Inflammatory macrophage treated with lipopolysaccharide for 4 hours (primary cell): ENCODE measurements at regions not wholly inside any gene's neighbourhood (a gene's known extent, or its start where the extent isn't known, plus 50 kb on each side); places are given as distances from the start of the nearest gene placed in this dataset.

Experiments used
- DNase-seq: peaks from one replicate; pipeline ENCODE4 v3.0.0-alpha.2; 2020

DNA sequence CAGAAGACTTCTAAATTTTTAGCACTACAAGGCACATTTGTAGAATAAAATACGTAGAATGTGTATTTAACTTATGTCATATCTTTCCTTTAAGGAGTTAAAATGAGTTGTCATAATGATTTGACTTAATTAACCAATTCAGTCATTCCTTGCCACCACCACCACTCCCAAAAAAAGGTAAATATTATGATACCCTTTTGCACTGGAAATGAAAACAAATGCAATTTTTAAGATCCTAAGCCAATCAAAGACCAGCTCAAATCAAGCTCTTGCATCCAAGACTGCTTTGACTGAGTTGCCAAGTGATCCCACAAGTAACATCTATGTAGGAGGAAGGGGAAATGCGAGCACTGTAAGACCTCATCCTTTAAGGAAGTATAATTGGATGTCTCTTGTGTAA lies 426.6 kb upstream of the ATP11B start:
- no peak for DNase-seq

DNA sequence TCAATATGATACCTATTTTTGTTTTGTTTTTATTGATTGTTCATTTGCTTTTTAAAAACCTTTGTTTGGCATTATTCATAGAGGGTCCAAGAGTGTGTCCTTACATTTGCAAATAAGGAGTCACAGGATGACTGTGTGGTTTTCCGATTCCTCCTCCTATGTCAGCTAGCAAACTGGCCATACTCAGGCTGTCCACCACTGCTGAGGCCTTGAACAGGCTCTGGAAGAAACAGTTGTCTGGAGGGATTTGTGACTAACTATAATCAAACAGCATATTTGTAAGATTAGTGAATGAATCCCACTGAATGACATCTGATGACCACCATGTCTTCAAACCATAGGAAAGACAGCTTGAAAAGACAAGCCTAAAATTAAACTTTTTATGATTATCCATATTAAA lies 423.4 kb upstream of the ATP11B start:
- DNase-seq: no peak

DNA sequence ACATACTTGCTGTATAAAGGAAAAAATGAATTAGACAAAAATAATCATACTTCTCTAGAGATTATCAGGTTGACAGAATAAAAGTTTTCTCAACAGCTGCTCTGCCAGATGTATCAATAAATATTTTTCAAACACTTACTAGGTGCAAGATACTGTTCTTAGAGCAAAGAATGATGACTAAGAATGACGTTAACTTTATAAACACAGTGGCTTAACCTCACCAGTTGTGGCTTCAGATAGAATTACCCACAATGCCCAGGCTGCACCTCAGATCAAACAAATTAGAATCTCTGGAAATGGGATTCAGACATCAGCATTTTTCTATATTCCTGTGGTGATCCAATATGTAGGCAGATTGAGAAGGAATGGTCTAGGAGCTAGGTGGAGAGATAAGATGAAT lies 422.4 kb upstream of the ATP11B start:
- no peak for DNase-seq

DNA sequence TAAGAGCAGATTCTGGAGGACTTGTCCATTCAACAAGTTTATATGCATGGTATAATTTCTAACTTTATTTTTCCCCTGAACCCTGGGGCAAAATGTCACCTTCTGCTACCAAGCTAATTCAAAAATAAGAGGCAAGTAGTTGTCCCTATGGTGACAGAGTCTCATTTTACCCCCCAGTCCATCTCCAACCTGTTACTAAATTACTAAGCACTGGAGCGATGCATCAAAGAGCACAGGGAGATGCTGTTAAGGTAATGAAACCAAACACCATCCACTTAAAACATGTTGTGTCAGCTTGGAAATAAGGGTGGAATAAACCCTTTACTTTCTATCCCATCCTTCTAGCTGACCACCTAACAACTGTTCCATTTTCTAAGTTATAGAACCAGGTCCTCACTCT lies 417.4 kb upstream of the ATP11B start:
- DNase-seq: no peak

DNA sequence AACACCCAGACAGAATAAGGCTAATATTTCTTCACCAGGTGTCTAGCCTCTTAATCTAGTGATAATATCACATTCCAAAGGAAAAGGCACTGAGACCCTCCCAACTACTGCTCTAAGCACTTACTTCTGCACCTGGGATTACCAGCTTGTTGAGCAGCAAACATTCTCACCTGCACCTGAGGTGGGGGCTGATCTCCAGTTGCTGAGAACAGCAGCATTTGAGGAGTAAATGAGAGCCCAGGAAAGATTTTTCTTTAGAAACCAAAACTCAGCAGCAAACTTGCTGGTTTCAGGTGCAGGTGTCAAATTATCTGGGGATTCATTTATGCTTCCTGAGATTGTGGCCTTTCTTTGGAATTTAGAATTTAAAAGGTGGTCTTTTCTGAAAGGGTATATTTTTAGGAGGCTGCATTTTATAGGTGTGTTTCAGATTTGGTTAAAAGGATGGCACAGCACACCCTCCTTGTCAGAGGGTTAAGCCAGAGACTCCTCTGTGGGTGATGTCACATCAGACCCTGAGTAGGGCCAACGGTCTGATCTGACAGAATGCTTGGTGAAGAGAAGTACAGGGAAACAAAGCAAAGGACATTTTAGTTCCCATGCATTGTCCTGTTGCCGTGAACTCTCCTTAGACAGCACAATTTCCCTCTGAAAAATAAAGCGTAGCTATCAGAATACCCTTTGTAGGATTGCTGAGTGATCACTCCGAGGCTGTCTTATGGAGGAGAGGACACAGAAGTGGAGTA lies 411.0 kb upstream of the ATP11B start:
- DNase-seq: no peak

DNA sequence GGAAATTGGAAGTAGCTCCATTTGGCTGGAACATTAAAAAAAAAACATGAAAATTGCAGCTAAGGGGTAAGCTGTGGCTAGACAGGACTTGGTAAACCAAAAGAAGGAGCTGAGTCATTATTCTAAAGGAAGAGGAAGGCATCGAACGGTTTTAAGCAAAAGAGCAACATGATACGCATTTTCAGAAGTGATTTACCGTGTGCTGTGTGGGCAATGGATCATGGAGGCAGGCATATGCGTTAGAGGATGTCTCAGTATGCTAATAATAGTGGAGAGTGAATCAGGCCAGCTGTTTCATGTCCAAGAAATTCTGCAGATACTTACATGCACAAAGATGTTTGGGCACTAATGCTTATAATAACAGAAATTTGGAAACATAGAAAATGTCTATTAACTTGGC lies 409.1 kb upstream of the ATP11B start:
- no peak for DNase-seq

DNA sequence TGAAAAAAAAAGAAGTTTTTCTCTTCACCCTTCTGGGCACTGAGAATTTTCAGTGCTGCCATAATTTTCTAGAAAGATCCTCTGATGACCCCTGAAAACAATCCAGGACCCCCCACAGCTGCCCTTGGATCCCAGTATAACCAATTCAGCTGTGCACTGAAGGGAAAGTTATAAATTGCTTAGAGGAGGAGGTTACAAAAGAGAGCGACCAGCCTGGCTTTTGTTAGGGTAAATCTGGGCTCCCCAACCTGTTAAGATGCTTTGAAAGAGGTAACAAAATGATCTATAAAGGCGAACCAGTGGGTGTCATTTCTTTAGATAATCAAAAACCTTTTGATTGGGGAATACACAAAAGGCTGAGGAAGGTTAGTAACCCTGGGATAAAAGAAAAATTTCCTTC lies 407.9 kb upstream of the ATP11B start:
- DNase-seq: no peak

DNA sequence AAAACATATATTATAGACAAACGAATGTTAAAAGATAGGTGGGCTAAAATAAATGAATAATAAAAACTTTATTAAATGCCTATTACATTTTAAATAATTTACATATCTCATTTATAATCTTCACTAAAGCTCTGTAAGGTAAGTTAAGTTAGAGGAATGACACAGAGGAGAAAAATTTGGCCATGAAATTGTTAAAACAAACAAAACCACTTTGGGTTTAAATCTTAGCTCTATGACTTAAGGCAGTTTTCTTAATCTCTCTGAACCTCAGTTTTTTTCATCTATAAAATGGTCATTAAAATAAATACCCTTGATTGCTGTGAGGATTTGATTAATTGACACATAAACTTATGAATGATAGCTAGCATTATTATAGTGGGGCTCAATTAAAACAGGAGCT lies 404.8 kb upstream of the ATP11B start:
- DNase-seq: no peak

DNA sequence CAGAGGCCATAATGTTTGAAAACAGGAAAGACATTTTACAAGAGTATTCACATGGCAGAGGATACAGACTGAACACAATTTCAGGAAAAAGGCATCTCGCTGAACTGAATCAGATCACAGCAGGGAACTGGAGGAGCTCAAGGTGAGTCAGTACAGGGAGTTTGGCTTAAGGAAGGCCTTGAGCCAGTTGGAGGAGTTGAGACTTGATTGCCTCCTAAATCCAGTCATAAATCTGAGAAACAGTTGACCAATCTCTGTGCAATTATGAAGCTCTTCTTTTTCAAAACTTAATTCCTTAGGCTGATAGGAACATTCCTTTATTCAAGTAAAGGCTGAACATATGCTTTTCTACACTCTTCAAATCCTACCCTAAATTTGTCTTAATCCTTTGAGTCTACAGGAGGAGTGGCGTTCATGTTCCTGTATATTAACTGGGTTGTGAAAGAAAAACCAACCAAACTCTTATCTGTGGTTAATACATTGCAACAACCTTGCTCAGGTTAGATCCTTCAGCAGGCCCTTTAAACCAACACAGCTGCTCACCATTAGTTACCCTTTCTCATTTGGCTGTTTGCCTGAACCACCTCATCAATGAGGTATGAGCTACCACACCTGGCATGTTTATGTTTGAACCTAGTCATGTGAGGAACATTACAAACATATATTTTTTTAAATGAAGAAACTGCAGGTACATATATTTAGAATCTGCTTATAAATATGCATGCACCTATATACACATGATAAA lies 404.1 kb upstream of the ATP11B start:
- no peak for DNase-seq

DNA sequence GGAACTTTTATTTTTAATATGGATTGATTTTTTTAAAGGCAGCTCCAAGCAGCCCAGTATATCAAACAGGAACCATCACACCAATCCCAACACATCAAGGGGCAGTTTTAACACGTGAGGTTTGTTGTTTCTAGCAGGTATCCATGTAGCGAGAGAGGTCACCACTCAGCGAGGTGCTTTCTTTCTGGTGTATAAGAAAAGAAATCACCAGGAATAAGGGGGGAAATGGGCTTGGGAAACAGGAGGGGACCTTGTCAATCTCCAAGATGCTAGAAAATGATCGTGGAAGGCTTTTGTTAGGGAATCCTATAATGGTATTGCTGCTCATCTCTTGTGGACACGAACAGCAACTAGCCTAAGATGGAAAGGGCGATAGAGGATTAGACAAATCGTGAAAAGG lies 402.9 kb upstream of the ATP11B start:
- no peak for DNase-seq

DNA sequence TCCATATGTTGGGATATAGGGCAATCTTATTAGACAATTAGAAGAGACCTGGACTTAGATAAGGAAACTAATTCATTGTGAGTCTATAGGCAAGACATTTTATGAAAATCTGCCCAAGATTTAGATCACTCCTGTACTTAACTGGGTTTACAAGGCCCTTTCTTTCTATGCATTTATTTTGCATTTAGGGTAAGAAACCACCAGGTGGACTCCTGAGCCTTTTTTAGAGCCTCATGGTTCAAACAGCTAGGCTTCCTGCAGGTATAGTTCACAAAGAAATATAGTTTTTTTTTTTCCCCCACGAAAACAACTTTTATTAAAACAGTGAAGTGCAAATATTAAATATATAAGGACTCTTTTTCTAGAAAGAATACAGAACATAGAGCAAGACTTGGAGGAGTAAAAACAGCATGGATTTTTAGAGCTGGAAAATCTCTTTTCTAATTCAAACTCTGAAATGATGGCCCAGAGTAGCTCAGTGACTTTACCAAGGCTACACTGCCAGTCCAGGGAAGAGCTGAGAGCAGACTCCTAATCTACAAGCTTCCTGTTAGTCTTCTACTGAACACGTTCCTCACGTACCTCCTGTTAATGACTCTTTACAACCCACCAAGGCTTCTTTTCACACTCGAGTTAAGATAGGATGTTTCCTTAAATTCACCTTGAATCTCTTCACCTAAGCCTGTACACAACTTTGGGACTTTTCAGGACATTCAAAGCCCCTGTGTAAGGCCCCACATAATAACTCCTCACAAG lies 400.9 kb upstream of the ATP11B start:
- no peak for DNase-seq

DNA sequence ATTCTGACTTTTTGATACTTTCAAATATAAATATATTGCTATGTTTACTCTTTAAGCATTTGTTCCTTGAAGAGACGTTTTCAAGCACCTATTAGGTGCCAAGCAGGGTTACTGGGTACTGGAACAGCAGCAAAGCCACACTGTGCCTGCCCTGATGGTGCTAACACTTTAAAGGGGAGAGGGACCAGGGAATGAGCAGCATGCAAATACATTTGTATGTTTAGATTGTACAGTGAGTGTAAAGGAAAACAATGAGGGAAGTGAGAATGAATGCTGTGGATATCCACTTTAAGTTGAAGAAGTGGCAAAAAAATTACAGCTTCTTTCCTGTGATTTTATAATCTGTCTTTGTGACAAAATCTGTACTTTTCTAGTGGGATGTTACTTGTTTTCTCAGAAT lies 400.2 kb upstream of the ATP11B start:
- no peak for DNase-seq

DNA sequence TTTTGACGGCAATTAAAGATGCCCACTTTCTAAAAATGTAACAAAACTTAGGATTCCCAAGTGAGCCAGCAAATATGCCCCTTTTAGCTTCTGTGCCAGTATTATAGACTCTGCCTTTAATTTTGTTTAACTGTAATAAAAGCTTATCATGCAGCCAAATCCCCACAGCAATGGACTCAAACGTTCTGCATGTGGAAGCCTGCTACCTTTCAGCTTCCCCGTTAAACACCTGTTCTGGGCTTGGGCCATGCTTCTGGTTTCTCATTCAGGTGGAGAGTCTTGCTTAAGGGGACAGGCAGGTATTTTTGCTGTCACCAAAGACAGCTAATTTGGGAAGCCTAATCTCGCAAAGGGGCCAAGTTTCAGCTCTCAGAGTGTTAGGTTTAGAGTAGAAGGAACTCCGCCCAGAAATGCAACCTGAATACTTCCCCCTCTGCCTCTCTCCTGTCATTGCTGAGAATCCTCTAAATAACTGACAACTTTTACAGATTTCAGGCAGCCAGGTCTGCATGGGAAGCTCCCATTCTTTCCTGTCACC lies 399.4 kb upstream of the ATP11B start:
- DNase-seq: no peak

DNA sequence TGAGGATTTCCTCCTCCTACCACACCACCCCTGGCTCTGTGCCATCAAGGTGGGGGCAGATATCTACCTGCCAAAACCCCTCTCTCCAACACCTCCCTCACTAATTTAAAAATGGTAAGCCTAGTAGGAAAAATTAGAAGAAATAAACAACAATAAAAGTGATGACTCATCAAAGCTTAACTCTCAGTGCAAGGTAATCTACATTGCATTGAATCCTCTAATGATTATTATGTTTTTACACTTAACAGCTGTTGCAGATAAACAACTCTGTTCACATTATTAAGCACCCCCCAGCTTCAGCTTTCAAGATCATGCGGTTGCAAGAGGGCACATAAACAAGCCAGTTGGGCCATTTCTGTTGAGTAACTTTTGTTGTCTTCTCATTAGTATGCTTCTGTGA lies 396.1 kb upstream of the ATP11B start:
- DNase-seq: no peak

DNA sequence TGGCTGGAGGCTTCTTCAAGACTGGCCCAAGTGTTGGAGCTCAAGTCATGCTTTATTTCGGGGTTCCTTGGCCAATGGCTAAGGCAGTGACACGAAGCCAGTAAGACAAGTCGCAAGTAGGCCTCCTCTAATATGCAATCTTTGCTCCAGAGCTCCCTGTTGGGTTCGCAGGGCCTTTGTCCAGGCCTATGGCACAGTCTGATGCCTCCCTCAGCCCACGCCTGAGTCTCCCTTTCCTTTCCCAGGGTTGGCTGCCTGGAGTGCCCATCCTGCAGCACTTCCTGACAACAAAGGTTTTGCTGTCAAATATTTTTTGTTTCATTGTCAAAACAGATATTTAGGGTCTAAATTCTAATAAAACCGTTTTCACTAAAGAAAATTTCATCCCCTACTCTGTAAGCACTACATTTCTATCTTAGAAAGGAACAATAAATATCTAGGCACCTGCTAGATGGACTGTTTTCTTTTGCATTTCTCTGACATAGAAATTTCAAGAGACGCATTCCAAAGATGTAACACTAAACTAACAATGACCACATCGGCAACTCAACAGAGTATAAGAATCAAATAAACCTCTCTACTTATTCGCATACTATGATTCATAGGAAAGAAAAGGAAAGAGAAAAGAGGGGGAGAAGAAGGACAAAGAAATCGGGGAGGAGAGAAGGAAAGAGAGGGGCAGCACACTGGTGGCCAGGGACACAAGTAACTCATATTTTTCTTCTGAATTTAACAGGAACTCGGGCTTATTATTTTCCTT lies 393.1 kb upstream of the ATP11B start:
- DNase-seq: no peak

DNA sequence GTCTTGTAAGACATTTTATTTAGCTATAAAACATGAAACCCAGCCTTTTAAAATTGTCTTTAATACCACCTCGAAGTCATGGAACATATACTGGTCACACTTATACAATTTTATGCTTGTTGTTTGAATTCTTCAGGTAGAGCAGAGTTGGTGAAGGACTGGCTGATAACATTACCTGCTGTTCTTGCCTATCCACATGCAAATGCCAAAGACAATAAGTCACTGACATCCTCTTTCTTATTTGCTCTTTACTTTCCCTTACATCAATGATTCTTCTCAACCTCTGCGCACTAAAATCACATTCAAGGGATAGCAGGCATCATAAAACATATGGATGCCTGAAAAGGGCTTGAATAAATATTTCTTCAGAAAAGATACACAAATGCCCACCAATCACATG lies 392.5 kb upstream of the ATP11B start:
- DNase-seq: no peak

DNA sequence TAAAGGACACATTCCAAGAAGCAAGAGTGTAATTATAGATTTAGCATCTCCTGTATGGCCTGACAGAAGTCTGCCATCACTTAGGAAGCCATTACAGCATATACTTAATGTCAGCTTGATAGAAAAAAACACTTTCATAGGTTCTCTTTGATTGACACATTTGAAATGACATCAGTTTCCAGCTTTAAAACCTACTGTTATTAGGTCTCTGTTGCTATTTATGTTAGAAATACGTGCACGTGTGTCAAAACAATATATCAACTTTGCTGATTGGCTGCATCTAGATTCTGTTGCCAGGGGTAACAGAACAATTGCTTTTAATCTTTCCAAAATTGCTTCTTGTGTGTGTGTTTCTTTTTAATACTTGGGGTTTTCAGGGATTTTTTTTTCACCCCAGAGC lies 389.3 kb upstream of the ATP11B start:
- no peak for DNase-seq

DNA sequence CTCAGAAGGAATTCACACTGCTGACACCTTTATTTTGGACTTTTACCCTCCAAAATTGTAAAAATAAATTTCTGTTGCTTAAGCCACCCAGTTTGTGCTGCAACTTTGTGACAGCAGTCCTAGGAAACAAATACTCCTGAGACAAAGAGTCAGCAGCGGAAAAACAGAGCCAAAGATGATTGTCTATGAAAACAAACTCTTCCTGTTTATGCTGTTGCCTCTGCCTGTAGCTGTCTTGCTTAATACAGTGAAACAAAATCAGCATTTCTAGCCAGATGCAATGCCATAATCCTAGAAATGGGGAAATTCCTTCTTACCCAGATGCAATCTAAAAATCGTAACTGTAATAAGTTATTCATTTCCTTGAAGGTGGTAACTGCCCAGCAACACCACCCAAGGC lies 387.5 kb upstream of the ATP11B start:
- DNase-seq: no peak

DNA sequence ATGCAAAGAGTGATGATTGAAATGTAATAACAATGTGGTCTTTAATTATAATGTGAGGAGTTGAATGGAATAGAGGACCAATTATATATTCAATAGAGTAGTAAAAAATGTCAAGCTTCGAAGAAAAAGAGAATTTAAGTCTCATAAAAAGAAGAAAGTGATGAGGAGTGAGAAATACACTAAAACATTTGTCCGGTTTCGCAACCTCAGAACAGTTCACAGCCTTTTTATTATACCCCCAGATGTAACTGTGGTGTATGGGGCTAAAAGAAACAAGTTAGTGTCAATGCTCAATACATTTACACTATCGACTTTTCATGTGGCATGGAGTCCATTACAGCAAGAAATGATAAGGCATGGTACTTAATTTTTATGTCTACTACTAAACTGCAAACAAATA lies 386.5 kb upstream of the ATP11B start:
- DNase-seq: no peak

DNA sequence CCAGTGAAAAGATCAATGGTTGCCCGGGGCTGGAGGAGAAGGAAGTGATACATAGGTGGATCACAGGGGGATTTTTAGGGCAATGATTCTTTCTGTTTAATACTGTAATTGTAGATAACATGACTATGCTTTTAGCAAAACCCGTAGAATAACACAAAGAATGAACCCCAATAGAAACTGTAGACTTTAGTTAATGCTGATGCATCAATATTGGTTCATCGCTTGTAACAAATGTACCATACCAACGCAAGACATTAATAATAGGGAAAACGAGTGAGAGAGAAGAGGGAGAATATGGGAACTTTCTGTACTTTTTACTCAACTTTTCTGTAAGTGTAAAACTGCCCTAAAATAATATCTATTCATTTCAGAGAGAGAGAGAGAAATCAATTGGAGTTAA lies 383.3 kb upstream of the ATP11B start:
- no peak for DNase-seq

DNA sequence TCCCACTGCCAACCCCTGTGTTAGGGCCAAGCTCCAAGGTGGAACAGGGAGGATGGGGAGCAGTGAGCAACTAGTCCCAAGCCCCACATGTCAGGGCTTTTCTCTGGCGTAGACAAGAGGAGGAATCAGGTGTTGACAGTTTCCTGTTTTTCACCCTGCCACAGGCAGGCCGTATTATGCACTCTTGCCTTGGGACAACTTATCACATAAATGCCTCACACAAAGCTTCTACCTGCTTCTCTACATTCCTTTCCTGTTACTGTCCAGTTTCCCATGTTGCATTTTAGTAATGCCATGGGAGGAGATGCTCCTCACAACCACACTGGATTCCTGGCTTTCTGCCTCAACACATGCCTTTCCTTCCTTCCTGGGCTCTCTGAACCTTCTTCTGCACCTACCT lies 381.2 kb upstream of the ATP11B start:
- no peak for DNase-seq

DNA sequence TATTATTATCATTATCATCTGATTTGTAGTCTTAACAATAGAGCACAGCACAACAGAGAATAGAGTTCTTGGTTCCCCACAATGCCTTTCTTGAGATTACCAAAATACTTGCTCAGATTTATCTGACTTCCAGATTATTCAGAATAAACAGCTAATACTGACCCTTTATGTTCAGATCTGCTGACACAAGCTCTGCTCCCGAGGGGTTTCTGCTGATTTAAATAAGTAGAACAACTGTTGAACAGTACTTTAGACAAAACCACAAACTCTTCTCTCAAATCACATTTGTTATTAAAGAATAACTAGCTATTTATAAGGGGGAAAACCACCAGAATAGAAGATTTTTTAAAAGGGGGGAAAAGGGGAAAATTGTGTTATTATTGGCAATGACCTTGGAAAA lies 380.2 kb upstream of the ATP11B start:
- no peak for DNase-seq

DNA sequence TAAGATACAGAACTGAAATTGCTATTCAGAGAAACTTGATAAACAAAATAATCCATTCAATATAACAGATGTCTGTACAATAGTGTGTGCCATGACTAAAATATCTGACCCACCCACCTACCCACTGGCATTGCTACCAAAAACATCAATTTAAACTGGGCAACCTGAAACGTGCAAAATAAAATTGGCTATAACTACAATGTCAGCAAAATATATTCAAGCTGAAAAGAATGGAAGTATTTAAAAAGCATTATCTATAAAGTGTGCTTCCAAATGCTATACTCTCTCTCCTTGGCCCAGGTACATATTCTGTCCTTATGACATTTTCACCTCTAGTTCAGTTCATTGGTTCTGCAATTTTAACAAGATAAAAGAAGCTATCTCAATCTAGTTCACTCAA lies 379.6 kb upstream of the ATP11B start:
- DNase-seq: no peak
